ENCODE measurements at regions not wholly inside any gene's neighbourhood (a gene's known extent, or its start where the extent isn't known, plus 50 kb on each side); places are given as distances from the start of the nearest gene placed in this dataset.

DNA sequence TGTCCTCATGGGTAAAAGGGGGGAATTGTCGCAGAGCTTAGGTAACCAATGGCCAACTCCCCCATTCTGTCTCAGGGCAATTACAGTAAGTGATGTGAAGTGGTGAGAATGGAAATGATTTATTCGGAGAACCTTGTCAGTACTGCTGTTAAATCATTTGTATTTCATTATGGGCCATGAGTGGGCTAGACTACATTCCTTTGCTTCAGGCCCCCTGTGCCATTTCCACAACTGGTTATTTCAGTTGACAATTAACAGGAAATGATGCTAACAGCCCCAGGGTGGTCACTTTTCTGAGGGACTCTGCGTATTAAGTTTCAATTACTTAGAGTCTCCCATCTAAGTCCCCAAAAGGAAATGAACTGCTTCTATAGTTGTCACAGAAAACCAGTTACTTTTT lies 653.7 kb downstream of the CCDC171 start:
- DNase-seq, result no peak

DNA sequence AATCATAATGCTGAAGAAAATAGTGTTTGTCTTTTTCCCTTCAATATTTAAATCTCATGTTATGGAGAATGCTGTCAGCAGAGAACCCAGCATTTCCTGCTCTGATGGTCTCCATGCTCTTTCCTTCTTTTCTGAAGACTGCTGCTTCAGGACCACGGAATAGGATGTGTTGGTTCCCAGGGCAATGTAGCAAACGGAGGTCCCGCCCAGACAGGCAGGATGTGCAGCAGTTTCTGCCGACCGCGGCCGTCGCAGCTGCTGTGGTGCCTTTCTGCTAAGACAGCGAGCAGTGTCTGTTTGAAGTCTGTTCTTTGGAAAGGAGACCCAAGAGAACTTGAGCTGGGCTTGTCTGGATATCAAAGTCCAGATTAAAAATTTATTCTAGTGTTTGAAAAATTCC lies 654.3 kb downstream of the CCDC171 start:
- peak; percentile 6 for DNase-seq

DNA sequence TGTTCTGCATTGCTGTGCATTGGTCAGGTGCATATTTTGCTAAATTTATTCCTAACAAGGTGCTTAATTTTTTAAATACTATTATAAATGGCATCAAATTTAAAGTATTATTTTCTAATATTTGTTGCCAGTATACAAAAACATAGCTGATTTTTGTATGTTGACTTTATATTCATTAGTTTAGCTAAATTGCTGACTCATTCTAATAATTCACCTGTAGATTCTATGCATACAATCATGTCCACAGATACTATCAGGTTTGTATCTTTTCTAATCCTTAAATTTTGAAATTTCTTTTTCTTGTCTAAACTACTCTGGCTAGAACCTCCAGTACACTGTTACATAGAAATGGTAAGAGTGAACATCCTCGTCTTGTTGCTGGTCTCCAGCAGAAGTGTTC lies 657.6 kb downstream of the CCDC171 start:
- no peak for DNase-seq

DNA sequence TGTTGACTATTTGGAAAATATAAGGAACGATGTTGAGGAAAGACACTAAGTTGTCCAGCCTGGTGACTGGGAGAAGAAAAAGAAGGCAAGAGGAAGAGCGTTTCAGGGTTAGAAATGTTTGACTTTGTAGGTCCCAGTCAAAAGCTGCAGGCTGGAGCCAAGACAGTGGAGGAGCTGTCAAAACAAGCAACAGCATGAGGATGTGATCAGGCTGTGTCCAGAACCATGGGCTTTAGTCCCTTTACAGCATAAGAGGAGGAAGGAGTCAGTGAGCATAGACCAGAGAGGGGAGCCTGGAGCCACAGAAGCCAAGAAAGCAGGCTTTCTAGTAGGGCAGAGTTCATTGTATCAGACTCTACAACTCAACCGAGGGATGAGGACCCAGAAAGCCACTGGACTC lies 658.5 kb downstream of the BNC2 start:
- no peak for DNase-seq

DNA sequence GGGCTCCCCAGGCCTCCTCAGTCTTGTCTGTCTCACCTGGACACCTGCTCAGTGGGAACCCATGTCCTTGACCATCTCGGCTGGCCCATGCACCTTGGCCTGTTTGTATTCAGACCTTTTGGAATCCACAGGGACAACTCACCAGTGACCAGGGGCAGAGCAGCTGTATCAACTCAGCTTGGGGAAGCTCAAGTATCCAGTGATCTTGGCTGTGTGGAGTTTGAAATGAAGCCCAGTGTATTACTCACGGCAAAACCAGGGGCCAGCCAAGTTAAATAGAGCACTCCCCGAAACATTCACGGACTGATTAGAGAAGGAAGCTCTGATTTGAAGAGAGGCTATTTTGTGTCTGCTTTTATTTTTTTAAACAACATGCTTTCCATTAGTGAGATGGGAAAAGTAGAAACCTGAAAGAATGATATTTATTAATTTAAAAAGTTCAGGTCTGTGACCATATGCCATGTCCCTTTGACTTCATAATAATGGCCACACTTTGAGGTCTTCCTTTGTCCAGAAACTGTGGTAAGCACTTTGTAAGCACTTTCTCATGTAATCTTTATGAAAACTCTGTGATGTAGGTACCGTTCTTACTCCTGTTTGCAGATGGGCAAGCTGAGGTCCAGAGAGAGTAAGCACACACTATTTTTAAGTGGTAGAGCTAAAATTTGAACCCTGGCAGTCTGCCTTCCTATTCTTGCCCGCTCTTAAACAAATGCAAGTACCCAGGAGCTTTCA lies 656.5 kb downstream of the BNC2 start:
- DNase-seq, result no peak

DNA sequence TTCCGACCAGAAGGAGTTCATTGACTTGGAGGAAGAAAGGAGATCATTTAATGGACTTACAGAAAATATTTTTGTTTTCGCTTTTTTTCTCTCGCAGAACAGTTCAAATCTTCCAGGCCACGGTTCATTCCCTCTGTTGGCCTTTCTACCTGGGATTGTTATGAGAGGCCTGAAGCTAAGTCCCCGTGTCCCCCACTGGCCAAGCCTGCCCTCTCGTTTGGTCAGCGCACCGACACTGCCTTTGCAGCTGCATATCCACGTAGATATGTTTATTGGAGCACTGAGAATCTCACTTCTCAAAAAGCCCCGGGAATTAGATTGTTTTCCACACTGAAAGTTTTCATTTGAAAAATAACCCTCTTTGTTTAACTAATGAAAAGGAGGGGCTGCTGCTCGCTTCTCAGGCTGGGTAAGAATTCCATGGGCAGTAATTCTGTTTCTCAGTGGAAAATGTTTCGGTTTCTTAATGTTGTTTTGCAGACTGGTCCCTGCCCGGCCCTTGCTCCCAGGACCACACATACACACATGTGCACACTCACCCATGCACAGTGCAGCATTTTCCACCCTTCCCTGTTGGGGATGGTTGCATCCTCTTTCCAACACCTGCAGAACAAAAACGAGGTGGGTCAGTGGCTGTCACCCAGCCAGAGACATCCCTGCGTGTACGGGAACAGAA lies 655.7 kb downstream of the BNC2 start:
- DNase-seq, result no peak

DNA sequence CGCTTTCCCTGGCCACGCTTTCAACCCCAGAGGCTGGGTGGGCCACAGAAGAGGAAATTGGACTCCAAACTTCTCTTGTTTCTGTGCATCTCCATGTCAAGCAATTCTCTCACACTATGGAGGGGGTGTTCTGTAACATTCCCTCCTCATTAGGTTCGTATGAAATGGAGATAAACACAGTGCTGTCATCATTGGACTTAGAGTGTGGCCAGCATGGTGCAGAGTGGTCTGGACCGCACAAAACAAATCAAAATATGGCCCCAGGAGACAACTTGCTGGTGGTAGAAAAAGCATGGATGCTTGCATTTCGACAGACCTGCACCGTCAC lies 655.2 kb downstream of the BNC2 start:
- DNase-seq, result no peak

DNA sequence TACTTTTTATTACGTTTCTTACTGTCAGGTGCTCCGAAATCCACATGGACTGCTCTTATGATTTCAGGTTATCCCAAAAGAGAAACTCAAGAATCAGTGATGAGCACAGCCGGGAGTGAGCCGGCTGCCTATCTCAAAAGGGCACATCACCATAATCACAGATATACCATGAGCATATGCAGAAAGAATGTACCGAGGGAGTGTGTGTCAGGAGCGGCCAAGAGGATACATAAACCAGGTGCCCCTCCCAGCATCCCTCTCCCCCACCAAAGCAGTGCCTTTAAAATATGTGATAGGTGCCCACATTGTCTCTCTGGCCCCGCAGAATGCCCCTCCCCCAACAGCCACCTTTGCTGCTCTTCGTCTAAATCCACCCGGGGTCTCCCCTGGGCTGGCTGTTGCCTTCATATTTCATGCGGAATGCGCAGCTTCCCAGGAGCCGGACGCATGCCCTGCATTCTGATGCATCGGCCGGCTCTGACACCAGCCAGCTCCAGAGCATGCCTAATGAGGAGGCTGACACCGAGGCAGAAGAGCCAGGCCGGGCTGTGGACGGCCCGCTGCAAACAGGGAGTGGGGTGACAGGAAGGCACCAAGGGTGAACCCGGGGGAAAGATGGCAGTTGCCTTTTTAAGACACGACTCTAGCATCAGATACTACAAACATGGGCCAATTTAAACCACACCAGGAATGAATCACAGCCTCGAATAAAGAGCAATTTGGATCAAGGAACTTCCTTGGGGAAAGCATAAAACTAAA lies 652.3 kb downstream of the BNC2 start:
- DNase-seq, result no peak

DNA sequence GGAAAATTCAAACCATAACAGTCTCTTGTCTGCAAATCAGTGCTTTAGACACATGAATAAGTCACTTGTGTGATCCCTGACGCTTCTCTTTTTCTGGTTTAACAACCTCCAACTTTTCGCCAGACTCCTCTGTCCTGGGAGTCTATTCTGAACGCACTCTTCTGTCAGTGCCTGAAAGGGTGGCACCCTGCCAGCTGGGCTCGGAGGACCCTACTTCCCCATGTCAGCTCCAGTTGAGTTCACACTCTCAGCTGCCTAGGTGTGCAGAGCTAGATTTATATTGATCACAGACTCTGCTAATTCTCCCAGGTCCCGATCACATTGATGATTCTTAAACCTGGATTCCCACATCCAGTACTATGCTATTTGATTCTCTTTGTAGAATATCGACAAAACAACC lies 649.1 kb downstream of the BNC2 start:
- DNase-seq, result no peak

DNA sequence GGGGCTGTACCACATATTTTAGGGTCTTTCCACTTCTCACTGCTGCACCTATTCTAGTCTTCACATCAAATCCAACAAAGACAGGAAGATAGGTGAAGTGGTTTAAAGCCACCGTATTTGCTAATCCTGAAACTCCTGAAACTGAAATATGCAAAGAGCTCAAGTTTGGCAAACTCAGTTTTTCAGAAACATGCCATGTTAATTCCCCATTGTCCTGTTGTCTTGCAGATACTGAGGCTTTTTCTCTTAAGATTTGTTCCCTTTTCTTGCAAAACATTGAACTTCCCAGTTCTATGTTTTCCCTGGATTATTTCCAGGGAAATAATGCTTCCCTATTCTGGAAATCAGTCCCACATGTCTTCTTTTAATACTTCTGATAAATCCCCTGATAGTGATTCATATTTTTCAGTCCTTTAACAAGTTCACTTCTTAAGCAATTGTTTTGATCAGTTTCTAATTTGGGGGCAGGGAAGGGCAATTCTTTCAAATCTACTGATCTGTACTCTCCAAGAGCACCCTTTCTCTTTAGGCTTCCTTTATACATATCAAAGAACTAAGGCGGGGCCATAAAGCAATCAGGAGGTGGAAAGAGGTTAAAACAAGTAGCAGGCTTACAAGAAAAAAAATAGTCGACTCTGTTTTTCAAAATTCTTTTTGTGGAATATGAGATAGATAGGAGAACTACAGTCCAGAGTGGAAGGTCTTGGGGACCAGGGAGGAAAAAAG lies 648.5 kb downstream of the BNC2 start:
- no peak for DNase-seq

DNA sequence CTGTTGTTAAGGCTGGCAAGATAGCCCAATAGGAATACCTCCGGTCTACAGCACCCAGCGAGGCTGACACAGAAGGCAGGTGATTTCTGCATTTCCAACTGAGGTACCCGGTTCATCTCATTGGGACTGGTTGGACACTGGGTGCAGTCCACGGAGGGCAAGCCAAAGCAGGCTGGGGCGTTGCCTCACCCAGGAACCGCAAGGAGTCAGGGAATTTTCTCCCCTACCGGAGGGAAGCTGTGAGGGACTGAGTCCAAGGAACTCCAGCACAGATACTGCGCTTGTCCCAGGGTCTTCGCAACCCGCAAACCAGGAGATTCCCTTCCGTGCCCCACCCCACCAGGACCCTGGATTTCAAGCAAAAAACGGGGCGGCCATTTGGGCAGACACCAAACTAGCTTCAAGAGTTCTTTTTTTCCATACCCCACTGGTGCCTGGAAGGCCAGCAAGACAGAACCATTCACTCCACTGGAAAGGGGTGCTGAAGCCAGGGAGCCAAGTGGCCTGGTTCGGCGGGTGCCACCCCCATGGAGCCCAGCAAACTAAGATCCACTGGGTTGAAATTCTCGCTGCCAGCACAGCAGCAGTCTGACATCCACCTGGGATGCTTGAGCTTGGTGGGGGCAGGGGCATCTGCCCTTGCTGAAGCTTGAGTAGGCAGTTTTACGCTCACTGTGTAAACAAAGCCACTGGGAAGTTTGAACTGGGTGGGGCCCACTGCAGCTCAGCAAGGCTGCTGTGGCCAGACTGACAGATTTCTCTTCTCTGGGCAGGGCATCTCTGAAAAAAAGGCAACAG lies 647.2 kb downstream of the BNC2 start:
- no peak for DNase-seq

DNA sequence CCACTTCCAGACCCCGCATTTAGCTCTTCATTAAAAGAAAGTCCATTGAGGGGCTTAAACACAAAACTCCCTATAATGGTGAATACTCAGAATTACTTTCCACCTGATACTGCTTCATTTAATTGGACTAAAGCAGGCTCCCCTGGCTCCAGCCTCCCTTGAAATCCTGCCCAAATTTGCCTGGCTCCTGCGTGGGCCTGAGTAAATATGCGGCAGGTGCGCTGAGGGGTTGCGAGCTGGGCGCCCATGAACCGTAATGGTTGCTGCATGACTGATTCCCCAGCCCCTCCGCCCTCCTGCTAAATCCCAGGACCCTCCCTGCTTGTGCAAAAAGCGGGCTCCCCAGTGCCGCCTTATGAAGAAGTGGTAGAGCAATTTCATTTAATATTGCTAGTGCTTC lies 639.7 kb downstream of the BNC2 start:
- no peak for DNase-seq

DNA sequence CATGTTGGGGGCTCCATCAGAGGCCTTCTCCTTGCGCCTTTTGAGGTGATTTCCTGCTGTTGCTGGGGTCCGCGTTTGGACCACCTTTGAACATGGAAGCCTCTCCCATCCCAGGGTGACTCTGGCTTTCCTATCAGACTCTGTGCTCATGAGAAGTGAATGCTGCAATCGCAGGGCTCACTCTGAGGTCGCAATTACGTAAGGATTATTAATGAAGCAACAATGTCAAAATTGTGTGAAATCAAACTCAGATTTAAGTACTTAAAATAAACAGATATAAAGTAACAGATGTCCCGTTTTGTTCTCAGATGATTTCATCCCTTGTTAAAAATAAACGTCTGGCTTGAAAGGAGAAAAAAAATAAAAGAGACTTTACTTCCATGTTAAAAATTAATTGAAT lies 634.2 kb downstream of the BNC2 start:
- no peak for DNase-seq

DNA sequence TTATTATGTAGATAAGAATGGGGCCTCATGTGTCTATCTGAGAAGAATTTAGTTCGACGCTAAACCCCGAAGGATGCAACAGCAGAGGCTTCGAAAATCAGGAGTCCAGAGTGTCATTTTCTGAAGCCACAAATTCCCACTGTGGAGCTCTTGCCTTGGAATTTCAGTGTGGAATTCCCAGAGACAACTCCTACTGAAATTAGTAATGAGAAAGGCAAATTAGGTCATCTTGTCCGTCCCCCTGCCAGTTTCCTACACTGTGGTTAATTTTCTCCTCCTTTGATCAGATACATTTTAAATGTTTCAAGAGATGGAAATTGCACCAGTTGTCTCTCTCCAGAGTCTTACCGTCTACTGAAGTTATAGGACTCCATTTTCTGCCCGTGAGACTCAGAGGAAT lies 633.6 kb downstream of the BNC2 start:
- no peak for DNase-seq

DNA sequence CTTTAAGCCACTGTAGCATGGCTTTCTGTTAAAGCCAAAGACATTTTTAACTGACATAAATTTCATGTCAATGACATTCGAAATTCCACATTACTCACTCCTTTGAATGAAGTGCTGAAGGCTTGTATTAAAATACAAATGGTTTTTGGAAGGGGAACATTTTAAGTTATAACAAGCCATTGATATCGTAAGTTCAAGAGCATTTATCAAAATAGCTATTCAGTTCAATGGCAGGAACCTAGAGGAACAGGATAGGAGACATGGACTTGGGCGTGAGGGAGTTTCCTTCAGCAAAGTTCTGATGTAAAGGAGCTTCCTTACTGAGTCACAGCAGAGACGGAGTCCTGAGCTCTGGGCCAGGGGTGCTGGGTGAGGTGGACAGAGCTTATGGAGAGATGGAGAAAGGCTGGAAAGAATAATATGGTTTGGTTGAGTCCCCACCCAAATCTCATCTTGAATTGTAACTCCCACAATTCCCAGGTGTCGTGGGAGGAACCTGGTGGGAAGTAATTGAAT lies 631.8 kb downstream of the BNC2 start:
- DNase-seq, result no peak

DNA sequence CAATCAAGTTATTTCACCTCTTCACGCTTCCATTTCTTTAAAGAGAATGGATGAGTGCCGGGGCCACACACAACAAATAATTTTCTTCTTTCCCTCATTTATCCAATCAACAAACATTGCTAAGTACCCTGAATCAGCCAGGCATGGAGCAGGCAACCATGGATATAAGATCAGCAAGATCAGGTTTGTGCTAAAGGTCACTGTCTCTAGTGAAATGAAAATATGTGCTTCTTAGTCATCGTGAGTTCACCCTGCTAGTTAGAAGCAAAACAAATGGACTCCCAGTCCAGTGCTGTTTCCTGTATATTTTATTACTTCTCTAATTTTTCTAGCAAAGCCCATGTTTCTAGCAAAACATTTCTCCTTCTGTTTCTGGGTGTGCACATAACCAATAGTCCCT lies 629.2 kb downstream of the BNC2 start:
- no peak for DNase-seq

DNA sequence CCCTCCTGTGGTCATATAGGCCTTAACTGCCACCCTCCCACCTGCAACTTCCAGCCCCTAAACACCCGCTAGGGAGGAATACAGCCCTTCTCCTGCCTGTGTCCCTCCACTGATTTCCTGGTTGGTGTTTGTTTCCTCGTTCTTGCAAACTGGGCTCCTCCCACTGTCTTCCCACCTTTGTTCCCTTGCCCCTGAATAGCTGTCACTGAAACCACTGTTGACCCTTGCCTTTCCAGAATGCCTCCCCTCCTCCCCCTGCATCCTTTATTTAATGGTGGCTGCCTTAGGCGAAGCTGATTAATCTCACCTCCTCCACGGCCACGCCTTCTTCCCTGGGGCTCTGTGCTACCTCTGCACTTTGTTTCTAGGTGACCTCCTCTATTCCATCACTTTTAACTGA lies 626.7 kb downstream of the BNC2 start:
- DNase-seq, result no peak

DNA sequence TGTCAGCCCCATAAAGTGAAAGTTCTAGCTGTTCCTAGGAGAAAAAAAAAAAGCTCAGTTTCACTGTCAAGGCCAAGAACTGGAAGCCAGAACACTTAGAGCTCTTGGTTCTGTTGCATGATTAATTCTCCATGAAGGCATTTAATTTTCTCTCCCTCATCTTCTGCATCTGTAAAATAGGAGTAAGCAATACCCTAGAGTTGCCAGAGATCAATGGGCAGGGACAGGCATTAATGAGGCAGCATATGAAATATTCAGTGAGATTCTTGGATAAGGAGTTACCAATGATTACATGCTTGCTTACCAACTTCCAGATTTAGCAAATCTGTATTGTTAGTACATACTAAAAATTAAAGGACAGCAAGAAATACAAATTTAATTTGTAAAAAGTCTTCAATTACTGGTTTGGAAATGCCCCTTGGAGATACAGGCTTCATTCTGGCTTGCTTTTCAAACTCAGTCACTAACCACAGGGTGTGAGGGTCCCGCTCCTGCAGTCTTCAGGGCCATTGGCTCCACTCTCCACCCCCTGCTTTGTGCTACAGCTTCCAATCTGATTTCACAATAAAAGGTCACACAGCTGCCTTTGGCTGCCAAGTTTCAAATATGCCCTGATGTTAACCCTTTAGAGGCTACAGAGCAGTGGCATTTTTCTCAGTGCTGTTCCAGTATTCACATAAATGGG lies 624.6 kb downstream of the BNC2 start:
- DNase-seq, result no peak

DNA sequence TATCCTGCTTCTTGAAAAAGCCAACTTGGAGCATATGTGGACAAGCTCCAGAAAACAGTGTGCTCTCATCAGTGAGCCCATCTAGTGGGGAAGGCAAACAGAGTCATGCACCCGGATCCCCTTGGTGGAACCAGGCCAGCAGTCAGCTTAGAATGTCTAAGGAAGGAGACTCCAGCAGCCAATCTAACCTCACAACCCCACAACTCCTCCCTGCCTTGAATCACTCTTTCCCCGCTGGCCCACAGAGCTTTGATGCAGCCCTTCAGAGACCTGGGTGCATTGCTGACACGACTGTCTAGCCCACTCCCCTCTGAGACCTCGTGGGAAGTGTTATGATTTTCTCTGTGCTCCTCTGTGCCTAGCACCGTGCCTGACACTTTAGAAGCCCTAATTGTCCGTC lies 623.7 kb downstream of the BNC2 start:
- DNase-seq, result no peak

DNA sequence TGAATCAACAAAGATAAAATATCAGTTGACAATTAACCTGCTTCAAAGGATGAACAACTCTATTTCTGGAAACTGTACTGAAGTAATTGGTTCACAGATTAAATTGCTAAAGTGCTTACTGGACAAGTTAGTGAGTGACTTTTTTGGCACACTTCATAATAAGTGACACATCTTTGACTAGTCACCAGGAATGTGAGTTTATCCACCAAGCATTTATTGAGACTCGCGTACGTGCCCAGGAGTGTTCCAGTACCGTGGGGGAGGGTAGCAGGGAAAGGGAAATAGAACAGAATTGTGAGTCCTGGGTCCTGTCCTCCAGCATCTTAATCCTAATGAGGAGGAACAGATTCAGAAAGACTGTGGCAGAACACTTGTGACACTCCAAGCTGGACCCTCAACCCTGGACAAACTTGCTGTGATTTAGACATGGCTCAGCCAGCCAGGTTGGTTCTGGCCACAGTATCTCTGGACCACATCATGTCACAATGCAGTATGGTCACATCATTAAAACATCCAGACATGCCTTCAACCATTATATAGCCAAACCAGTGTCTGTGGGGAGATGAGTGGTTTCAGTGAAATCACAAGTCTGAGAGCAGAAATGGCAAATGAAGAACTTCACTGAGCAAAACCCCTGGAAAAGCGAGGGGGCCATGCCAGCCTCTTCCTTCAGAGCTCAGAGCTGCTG lies 623.1 kb downstream of the BNC2 start:
- DNase-seq, result no peak

DNA sequence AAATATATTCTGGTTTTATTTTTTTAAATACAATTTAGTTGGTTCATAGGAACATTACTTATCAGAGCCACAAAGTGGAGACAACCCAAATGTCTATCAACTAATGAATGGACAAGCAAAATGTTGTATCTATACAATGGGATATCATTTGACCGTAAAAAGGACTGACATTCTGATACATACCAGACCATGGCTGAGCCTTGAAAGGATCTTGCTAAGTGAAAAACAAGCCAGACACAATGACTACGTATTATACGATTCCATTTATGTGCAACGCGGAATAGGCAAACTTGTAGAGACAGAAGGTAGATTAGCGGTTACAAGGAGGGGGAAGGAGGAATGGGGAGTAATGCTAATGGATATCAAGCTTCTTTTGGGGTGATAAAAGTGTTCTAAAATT lies 621.6 kb downstream of the BNC2 start:
- DNase-seq, result no peak
